GM12878 (cell line): ENCODE measurements at regions not wholly inside any gene's neighbourhood (a gene's known extent, or its start where the extent isn't known, plus 50 kb on each side); places are given as distances from the start of the nearest gene placed in this dataset.

Experiments
- EP300 ChIP-seq, 2 experiments: fragments of 150-350 bp in 1 of 2; IDR thresholded peaks; 2 replicates each; pipeline ENCODE4 v1.6.1; 2011 to 2012; ENCODE audit warnings: low read depth in 2 of 2, low read length in 2 of 2, borderline replicate concordance in 1 of 2, improper control_type of control experiment in 1 of 2, inconsistent platforms in 1 of 2; ENCODE audit not compliant: control insufficient read depth in 1 of 2
- NR2C2 ChIP-seq: IDR thresholded peaks from 2 replicates; pipeline ENCODE4 v1.6.1; 2011; ENCODE audit warnings: borderline replicate concordance, low read depth; ENCODE audit not compliant: control insufficient read depth, insufficient read length

GRCh38 chrX:106341823-106342222 is 173.7 kb downstream of the PWWP3B start:
- TF ChIP-seq NR2C2 (no peak), EP300 (IDR thresholded peaks at IDR 0.05; ENCODE audit: borderline replicate concordance in 1 of 2, control insufficient read depth in 1 of 2, low read depth in 2 of 2, low read length in 2 of 2) (no peak)
